Cardiac septum (tissue), 1 donor: ENCODE measurements at regions not wholly inside any gene's neighbourhood (a gene's known extent, or its start where the extent isn't known, plus 50 kb on each side); places are given as distances from the start of the nearest gene placed in this dataset.

Experiments
- DNase-seq: peaks from one replicate; pipeline ENCODE4 v3.0.0-alpha.2; 2020; ENCODE audit warnings: low spot score
- intact Hi-C: fragments of 100-400 bp; cut with DNase I; formaldehyde crosslinking; loops from one replicate; pipeline ENCODE4 v1.14.0; 2022
- donor health status: DM: no; HTN: no; CAD: no.

DNA sequence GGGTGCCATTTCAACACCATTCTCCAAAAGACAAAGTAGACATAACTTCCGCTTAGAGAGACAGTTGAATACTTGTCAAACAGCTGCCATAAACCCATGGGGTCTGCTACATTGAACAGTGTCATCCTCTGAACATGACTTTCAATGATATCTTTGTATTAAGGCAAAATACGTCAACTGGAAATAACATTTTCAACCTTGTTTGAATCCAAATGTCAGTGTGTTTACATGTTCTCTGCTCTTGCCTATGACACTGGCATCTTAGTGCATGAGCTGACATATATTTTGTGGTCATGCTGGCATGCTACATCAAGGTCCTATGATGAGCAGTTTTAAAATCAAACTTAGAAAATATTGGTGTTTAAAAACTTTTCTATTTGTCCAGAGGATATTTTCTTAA, 1548.1 kb upstream of the LRRTM1 start:
- no peak for DNase-seq
- intact Hi-C loops = no loop called here

DNA sequence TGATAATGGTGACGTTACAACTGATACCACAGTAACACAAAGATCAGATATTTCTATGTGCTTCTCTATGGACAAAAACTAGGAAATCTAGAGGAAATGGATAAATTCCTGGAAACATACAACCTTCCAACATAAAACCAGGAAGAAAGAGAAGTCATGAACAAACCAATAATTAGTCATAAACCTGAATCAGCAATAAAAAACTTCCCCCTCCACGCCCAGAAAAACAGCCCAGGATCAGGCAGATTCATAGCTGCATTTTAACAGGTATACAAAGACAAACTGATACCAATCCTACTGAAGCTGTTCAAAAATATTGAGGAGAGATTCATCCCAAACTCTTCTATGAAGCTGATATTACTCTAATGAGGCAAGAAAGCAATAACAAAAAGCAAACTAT, 1535.2 kb upstream of the LRRTM1 start:
- DNase-seq = no peak
- intact Hi-C loops = no loop called here

DNA sequence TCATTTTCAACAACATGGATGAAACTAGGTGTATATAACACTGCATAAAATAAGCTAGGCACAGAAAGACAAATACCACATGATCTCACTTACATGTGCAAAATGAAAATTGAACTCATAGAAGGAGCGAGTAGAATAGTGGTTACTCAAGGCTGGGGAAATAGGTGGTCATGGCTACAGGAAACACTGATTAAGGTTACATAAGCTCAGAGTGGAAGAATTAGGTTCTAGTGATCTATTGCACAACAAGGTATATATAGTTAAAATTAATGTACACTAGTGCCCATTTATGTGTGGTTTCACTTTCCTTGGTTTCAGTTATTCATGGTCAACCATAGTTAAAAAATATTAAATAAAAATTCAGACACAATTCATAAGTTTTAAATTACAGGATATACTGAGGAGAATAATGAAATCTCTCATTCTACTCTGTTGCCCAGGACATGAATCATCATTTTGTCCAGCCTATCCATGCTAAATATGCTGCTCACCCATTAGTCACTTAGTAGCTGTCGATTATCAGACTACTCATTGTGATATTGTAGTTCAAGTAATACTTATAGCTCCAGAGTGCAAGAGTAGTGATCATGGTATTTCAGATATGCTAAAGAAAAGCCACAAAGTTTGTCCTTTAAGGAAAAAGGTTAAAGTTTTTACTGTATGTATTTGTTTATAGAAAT, 1530.9 kb upstream of the LRRTM1 start:
- intact Hi-C loops = no loop called here
- no peak for DNase-seq

DNA sequence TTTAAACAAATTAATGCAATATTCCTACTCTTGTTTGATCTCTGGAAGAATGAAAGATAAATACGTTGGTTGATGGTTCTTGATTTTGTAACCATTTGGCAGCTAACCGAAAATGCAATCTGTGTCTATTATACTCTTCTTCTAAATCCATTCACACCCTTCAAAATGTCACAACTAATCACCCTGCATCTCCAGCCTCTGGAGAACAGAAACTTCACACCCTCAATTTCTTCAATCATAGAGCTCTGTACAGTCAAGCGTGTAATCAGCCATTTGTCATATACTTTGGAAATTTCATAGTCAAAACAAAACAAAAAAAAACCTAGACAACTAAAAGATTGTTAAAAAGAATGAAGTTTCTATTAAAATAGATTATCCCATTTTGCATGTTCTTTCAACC, 1482.3 kb upstream of the LRRTM1 start:
- intact Hi-C loops = no loop called here
- no peak for DNase-seq

DNA sequence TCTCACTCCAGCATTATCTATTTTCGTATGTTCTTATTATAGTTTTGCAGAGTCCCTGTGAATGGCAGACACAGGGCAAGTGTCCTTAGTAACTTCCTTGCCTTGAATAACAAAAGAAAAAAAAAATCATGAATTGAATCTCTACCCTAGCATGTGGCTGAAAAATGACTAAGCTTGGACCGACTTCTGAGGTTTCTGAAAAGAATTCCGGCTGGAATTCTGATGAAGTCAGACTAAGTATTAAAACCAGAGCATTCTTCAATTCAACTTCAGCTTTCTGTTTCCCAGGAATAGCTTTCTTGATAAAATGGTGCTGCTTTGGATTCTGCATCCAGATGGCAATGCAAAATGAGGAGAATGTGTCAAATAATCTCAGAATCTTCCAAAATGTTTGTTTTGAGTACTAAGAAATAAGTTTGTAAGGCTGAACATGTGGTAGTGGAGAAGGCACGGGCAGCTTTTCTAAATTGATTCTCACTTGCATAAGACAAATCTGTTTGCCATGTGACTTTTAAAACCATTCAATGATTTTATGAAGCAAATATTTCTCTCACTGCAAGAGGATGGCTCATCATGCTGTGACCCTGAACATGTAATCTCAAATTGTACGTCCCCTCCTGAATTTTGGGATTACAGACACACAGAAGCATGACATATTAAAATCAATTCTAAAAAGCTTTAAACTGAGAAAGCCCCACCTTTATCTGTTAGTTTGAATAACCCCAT, 1462.8 kb upstream of the LRRTM1 start:
- no peak for DNase-seq
- intact Hi-C loops = no loop called here

DNA sequence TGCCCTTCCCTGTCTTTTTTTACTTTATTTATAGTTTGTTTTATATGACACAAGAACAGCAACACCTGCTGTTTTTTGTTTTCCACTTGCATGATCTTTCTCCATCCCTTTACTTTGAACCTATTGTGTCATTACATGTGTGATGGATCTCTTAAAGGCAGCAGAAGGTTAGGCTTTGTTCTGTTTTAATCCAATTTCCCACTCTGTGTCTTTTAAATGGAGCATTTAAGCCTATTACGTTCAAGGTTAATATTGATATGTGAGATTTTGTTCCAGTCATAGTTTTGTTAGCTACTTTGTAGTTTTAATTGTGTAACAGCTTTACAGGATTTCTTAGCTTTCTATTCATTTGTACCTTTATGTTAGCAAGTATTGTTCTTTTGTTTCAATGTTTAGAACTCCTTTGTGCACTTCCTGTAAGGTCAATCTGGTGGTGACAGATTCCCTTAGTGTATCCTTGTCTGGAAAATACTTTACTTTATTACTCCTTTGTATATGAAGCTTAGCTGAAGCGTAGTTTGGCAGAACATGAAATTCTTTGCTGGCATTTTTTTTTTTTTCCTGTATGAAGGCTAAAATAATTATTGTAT, 1443.0 kb upstream of the LRRTM1 start:
- no peak for DNase-seq
- intact Hi-C loops = no loop called here

DNA sequence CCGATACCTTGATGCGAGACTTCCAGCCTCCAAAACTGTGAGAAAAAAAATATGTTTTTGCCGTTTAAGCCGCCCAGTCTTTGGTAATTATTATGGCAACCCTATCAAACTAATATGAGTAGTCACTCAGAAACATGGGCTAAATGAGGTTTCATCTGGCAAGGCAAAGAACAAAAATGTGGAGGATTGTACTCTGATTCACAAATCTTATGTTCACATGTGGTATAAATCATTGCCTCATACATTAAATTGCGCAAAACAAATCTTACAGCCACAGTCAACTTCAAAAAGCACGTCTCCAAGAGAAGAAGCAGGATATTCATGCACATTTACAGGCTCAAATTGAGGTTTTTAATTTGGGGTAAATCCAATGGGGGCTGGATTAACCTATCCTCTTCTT, 1435.4 kb upstream of the LRRTM1 start:
- intact Hi-C loops = no loop called here
- DNase-seq = no peak

DNA sequence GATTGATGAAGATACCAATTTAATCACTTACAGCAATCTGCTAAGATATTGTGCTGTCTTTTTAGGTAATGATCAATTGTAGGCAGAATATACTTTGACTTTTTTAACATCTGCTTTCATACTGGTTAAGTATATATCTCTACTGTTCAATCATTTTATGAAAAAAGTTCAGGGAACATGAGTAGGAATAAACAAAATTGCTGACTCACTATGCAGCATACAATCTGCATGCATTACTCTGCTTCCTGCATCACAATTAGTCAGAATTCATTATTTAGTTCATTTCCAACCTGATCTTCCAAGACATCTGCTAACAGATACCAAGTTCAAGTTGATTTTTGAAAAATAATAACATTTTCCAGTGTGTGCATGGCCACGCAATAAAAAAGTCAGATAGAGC, 1430.4 kb upstream of the LRRTM1 start:
- no peak for DNase-seq
- intact Hi-C loops = no loop called here

DNA sequence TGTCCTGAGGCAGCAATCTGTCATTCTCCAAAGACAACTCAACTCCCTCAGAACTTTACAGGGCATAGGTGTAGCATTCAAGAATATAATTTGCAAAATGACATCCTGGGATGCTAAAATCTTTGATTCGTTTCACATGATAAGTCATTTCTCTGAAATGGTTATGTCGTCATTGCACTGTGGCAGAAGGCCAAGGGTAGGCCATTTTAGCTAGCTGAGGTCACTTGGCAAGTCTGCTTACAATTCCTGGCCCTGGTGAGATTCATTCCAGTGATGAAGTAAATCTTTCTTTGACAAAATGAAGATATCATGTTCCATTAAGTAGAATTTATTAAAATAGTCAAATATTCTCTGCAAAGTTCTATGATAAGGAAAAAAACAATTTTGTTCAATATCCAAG, 1410.3 kb upstream of the LRRTM1 start:
- DNase-seq = no peak
- intact Hi-C loops = no loop called here

DNA sequence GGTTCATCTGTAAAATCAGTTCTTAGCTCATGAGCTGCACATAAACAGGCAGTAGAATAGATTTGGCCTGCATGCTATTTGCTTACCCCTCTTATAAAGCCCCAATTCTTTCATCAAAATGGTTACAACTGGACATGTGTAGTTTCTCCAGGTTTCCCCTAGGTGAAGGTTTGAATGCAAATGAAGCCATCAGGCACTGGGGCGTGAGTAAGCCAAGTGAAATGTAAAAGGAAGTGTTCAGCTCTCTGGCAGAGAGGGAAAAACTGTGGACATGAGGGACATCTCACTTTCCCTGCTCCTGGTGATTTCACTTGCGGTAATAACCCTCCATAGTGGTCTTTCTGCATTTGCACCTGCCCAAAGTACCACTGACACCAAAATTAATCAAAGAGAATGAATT, 1402.3 kb upstream of the LRRTM1 start:
- DNase-seq = no peak
- intact Hi-C loops = no loop called here

DNA sequence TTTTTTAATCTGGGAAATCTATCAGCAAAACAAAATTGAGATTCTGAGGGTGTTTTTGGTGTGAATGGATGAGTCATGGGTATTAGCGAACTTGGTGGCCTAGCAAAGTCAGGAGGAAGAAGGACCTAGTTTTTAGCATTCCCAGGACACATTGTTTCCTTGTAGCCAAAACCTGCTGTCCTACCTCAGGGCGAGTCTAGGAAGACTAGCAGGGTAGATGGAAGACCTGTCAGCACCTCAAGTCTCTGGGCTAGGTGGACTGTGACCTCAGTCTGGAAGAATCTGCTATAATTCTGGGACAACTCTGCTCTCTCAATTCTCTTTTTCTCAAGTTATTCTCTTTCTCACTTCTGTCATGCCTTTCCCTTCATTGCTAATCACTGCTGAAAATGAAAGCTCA, 1399.3 kb upstream of the LRRTM1 start:
- intact Hi-C loops = no loop called here
- no peak for DNase-seq

DNA sequence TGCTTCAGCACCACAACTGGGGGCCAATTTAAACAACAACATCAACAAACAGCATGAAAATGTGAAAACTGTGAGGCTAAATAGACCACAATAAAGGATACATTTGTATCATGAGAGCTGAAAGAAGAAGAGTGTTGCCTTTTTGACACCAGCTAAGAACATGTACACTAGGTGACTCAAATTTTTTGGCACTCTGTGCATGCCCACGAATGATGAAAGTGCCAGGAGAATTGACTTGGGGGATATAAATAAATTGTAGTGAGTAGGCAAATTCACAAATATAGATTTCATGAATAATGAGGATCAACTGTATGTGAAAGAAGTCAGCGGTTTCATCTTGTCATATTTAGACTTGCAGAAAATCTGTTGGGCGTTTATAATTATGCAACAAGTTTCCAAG, 1388.0 kb upstream of the LRRTM1 start:
- intact Hi-C loops = no loop called here
- DNase-seq = no peak

DNA sequence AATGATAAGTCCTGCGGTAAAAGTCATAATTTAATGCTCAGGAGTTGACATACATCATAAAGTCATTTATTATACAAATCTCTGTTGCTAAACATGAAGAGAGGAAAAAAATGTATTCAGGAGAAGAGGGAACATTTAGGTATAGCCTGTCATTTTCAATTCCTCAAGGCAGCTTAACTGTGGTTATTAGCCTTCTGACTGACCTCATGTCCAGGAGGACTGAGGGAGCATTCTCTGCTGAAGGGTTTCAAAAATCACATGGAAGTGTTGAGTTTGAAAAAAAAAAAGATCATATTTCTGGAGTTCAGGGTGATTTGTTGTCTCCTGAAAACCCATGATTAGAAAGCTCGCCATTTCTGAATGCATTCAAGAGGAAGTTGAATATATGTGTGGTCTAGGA, 1371.1 kb upstream of the LRRTM1 start:
- no peak for DNase-seq
- intact Hi-C loops = no loop called here

DNA sequence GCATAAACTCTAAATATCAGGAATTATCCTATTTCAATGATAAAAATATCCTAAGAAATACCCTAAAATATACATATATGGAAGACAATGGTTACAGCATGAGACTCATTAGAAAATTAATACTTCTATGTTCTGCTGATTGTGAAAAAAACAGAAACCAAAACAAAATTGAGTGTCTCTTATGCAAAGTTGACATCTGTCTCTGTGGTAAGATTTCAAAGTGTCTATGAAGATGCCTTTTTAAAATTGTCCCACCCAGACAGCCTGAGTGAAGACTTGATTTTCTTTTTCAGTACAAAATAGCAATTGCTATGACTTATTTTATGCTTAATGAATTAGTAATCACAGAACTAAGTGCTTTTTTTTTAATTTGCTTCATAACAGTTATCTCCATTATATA, 1368.4 kb upstream of the LRRTM1 start:
- DNase-seq = no peak
- intact Hi-C loops = no loop called here

DNA sequence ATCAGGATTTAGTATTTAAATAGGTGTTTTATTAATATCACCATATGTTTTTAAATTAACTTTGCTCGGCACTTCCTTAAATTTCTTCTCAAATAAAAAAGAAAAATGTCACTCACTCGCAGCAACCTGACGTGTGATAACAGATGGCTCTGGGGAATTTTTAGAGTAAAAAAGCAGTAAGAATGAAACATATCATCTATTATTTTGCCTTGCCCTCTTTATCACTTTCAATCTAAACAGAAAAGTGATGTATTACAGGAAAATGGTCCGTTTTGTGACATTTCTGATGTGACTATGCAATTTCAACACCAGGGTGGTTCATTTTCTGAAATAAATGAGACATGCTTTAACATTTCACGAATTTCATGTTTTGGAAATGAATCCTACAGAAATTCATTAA, 1368.0 kb upstream of the LRRTM1 start:
- intact Hi-C loops = no loop called here
- DNase-seq = no peak

DNA sequence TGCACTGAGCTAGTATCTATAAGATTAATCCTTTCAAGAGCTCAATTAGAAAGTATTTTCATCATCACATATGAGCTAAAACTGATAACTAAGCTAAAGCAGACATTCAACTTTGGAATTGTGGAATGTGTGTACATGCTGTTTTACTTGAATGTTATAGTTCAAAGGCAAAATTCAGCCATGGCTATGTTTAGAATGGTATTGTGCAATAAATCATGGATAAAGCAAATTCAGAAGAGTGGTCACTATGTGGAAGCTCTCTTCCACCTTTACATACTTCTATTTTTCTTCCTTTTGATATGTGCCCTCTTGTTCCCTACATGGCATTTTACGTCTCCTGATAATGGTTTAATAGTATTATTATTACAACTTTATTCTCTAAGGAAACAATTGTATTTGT, 1366.3 kb upstream of the LRRTM1 start:
- intact Hi-C loops = no loop called here

DNA sequence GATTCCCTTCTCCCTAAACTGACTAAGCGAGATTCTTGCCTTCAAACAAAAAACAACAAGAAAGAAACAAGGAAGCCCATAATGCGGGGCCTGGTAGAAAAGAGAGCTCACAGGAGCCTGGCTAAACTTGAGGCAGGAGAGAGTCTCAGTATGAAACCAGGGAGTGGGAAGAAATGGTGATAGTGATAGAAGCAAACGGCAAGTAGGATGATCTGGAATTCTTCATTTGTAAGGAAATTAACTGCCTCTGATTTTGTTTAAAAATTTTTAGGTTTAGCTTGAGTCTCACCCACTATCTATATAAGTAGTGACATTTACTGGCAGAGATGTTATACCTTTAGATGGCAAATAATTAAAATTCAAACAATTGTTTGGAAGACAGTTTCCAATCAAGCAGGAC, 1356.5 kb upstream of the LRRTM1 start:
- no peak for DNase-seq
- intact Hi-C loops = no loop called here

More for the DNA sequence above, 1366.3 kb upstream of the LRRTM1 start:
- no peak for DNase-seq

DNA sequence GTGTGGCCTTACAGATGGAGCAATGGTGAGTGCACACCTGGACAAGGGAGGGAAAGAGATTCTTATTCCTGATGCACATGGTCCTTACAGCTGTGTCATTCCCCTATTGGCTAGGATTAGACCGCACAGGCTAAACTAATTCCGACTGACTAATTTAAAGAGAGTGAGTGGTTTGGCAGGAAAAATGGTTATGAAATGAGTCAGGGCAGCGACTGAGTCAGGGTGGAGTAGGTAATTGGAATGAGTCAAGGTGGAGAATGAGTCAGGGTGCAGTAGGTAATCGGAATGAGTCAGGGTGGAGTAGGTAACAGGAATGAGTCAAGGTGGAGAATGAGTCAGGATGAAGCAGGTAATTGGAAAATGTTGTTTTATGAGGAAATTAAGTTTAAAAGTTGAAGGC, 1353.7 kb upstream of the LRRTM1 start:
- no peak for DNase-seq
- intact Hi-C loops = no loop called here

DNA sequence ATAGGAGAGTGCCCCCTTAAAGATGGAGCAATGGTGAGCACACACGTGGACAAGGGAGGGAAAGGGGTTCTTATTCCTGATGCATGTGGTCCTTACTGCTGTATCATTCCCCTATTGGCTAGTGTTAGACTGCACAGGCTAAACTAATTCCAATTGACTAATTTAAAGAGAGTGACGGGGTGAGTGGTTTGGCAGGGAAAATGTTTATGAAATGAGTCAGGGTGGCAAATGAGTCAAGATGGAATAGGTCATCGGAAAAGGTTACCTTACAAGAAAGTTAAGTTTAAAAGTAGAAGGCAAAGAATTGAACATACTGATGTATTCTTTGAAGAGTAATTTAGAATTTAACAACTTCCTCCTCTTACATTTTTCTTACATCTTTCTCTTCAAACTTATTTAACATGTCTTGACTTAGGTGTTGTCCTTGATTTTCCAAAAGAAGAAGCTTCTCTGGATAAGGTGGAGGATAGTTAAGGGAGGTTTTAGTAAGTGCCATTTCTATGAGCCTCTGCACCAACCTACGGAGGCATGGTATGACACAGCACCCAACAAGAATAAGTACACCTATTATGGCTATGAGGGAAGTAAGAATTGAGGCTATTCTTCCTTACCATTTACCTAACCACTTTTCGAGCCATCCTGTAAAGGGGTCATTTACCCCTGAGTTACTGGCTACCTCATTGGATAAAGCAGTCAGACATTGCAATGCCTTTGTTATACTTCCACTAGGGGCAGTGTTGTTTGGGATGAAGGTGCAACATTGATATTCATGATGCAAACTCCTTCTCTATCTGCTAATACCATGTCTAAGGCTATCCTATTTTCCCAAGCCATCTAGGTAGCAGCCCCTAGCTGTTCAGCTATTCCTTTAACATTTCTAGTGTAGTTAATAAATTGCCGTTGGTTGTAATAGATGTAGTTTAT, 1345.8 kb upstream of the LRRTM1 start:
- DNase-seq = no peak
- intact Hi-C loops = no loop called here

DNA sequence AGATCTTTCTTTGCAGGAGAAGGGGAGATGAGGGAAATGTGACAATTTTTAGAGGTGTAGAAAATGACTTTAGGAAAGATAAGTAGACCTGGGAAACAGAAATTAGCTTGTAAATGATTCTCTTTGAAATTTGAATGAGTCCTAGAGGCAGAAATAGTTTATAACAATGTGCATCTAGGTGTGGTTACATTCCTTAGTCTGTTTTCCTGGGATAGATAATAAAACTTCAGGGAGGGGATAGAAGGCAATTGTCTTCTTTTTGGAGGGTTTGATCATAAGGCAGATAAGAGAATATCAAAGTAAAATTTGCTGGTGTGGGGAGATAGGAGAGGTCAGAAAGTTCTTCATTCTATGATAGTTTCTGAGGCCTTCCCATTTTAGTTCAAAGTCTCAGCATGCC, 1344.3 kb upstream of the LRRTM1 start:
- DNase-seq = no peak
- intact Hi-C loops = no loop called here
